ENCODE measurements at regions not wholly inside any gene's neighbourhood (a gene's known extent, or its start where the extent isn't known, plus 50 kb on each side); places are given as distances from the start of the nearest gene placed in this dataset.
"Not testable (repeated sequence)": the region's sequence is repeated elsewhere in the genome, so short reads cannot be mapped to it uniquely, and the experiment has no call there.

GRCh38 chr5:124970381-124970780, 223.9 kb upstream of the ZNF608 start:
- DNase-seq: not testable (repeated sequence)

GRCh38 chr5:124972703-124973102, 226.3 kb upstream of the ZNF608 start:
- no peak for DNase-seq

- DNase-seq: no peak
These were observed 227.2 kb upstream of the ZNF608 start for GRCh38 chr5:124973661-124974060.

GRCh38 chr5:124976086-124976485, 229.6 kb upstream of the ZNF608 start:
- DNase-seq: no peak

GRCh38 chr5:124979251-124979650, 232.8 kb upstream of the ZNF608 start:
- DNase-seq: peak; percentile 42

- peak; percentile 15 for DNase-seq
These were observed 233.9 kb upstream of the ZNF608 start for GRCh38 chr5:124980163-124980941.

GRCh38 chr5:124981901-124982300, 235.5 kb upstream of the ZNF608 start:
- DNase-seq: no peak

GRCh38 chr5:124986170-124986569, 239.7 kb upstream of the ZNF608 start:
- DNase-seq: no peak

GRCh38 chr5:124986667-124987066, 240.2 kb upstream of the ZNF608 start:
- DNase-seq: no peak

- DNase-seq: not testable (repeated sequence)
These were observed 241.3 kb upstream of the ZNF608 start for GRCh38 chr5:124987786-124988185.

GRCh38 chr5:124990723-124991122, 244.3 kb upstream of the ZNF608 start:
- no peak for DNase-seq

- peak; percentile 50 for DNase-seq
These were observed 249.0 kb upstream of the ZNF608 start for GRCh38 chr5:124995421-124995820.

- peak; percentile 78 for DNase-seq
These were observed 249.8 kb upstream of the ZNF608 start for GRCh38 chr5:124996023-124996763.

- DNase-seq: peak; percentile 92
These were observed 250.3 kb upstream of the ZNF608 start for GRCh38 chr5:124996764-124997077.

GRCh38 chr5:124997186-124997893, 250.9 kb upstream of the ZNF608 start:
- DNase-seq: peak; percentile 42

- DNase-seq: no peak
These were observed 252.1 kb upstream of the ZNF608 start for GRCh38 chr5:124998520-124998919.

GRCh38 chr5:125002727-125003598, 256.5 kb upstream of the ZNF608 start:
- DNase-seq: peak; percentile 49

- no peak for DNase-seq
These were observed 257.6 kb upstream of the ZNF608 start for GRCh38 chr5:125004009-125004408.

GRCh38 chr5:125005266-125005665, 258.8 kb upstream of the ZNF608 start:
- no peak for DNase-seq

- DNase-seq: no peak
These were observed 259.7 kb upstream of the ZNF608 start for GRCh38 chr5:125006011-125006685.

- DNase-seq: no peak
These were observed 263.9 kb upstream of the ZNF608 start for GRCh38 chr5:125010356-125010755.

GRCh38 chr5:125011014-125011413, 264.6 kb upstream of the ZNF608 start:
- DNase-seq: no peak
